ENCODE measurements at regions not wholly inside any gene's neighbourhood (a gene's known extent, or its start where the extent isn't known, plus 50 kb on each side); places are given as distances from the start of the nearest gene placed in this dataset.

DNA sequence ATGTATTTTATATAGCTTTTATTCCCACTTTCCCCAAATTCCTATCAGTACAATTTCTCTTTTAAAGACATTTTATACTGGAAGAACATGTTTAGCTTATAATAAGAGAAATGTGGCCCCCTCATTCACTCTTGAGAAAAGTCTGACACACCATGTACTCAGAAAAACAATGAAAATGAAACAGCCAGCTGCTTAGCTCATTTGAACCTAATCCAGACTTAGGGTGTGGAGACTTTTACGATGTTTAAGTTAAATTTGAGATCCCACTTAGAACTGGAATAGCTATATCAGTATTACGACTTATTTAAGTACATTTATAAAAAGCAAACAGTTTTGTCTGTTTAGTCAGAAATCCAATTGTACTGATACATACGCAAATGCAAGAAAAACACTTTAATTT, 252.3 kb upstream of the ARRDC4 start:
- no peak overlapping the region for H3K27ac ChIP-seq

DNA sequence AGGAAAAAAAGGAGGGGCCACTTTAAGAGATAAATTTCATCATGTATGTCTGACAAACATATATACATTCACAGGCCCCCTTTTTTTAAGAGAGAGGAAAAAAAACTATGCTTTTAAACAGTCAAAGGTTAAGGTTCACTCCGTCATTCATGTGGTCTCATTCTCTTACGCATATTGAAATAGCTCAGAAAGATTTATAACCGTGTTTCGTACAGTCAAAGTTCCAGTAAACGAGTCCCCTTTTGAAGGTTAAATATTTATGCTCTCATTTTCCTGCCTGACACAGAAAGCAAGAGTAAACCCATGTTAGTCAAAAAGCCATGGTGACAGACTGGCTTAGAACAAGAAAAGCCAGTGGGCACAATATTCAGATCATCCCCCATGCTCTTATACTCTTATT, 248.0 kb upstream of the ARRDC4 start:
- H3K4me3 ChIP-seq = no peak overlapping the region
- intact Hi-C loops (cut with DNase I) = no loop called here
- H3K27me3 ChIP-seq = no peaks in the 10 kb centered on the region
- no peaks in the 10 kb centered on the region for H3K4me1 ChIP-seq
- no peak overlapping the region for H3K27ac ChIP-seq
- H3K36me3 ChIP-seq = no peaks in the 10 kb centered on the region
- TF ChIP-seq, protein P1, sequence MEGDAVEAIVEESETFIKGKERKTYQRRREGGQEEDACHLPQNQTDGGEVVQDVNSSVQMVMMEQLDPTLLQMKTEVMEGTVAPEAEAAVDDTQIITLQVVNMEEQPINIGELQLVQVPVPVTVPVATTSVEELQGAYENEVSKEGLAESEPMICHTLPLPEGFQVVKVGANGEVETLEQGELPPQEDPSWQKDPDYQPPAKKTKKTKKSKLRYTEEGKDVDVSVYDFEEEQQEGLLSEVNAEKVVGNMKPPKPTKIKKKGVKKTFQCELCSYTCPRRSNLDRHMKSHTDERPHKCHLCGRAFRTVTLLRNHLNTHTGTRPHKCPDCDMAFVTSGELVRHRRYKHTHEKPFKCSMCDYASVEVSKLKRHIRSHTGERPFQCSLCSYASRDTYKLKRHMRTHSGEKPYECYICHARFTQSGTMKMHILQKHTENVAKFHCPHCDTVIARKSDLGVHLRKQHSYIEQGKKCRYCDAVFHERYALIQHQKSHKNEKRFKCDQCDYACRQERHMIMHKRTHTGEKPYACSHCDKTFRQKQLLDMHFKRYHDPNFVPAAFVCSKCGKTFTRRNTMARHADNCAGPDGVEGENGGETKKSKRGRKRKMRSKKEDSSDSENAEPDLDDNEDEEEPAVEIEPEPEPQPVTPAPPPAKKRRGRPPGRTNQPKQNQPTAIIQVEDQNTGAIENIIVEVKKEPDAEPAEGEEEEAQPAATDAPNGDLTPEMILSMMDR (IDR thresholded peaks at IDR 0.05) = no peak
- H3K9me3 ChIP-seq = no peaks in the 10 kb centered on the region
- DNase-seq (ENCODE audit: low spot score in 2 of 2) = no peak

More for the DNA sequence above, 252.3 kb upstream of the ARRDC4 start:
- TF ChIP-seq, protein P1 (IDR thresholded peaks at IDR 0.05) = no peak
- no peaks in the 10 kb centered on the region for H3K27me3 ChIP-seq
- intact Hi-C loops (cut with DNase I) = no loop called here
- DNase-seq (ENCODE audit: low spot score in 2 of 2) = no peak
- no peaks in the 10 kb centered on the region for H3K9me3 ChIP-seq
- no peaks in the 10 kb centered on the region for H3K36me3 ChIP-seq
- no peaks in the 10 kb centered on the region for H3K4me1 ChIP-seq
- H3K4me3 ChIP-seq = no peak overlapping the region

DNA sequence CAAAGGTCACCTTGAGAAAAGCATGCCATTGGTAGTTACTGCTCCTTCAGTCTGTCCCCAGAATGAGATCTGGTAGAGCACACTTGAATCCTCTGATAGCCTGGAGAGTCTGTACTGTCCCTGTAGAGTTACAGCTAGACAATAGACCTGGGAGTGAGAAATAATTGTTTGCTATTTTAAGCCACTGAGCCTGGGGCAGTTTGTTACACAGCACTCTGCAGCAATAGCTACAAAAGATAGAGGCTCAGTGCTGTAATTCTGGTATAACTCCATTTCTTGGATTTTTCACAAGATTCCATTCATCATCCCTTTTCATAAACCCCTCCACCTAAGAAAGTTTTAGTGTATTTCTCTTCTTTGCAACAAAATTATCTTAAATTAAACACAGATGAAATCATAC, 242.7 kb upstream of the ARRDC4 start:
- intact Hi-C loops (cut with DNase I) = no loop called here
- TF ChIP-seq, protein P1 (IDR thresholded peaks at IDR 0.05) = no peak

DNA sequence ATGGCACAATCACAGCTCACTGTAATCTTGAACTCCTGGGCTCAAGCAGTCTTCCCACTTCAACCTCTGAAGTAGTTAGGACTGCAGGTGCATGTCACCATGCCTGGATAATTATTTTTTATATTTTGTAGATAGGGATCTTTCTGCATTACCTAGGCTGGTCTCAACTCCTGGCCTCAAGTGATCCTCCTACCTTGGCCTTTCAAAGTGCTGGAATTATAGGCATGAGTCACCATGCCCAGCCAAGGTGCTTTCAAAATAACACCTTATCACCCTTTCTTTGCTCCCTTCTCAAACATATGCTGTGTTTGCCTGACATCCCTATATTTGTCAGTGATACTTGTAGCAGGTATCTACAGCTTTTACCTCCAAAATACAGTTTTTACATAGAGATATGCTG, 242.0 kb upstream of the ARRDC4 start:
- no peak for DNase-seq (ENCODE audit: low spot score in 2 of 2)
- intact Hi-C loops (cut with DNase I) = no loop called here
- Histone ChIP-seq H3K4me1 (no peaks in the 10 kb centered on the region), H3K4me3 (no peak overlapping the region), H3K27me3 (no peaks in the 10 kb centered on the region), H3K36me3 (no peaks in the 10 kb centered on the region), H3K9me3 (no peaks in the 10 kb centered on the region), H3K27ac (no peak overlapping the region)
- TF ChIP-seq, protein P1 (IDR thresholded peaks at IDR 0.05) = no peak

More for the DNA sequence above, 242.7 kb upstream of the ARRDC4 start:
- no peak for DNase-seq (ENCODE audit: low spot score in 2 of 2)
- H3K27me3 ChIP-seq = no peaks in the 10 kb centered on the region
- no peak overlapping the region for H3K4me3 ChIP-seq
- H3K4me1 ChIP-seq = no peaks in the 10 kb centered on the region
- no peak overlapping the region for H3K27ac ChIP-seq
- no peaks in the 10 kb centered on the region for H3K36me3 ChIP-seq
- no peaks in the 10 kb centered on the region for H3K9me3 ChIP-seq

DNA sequence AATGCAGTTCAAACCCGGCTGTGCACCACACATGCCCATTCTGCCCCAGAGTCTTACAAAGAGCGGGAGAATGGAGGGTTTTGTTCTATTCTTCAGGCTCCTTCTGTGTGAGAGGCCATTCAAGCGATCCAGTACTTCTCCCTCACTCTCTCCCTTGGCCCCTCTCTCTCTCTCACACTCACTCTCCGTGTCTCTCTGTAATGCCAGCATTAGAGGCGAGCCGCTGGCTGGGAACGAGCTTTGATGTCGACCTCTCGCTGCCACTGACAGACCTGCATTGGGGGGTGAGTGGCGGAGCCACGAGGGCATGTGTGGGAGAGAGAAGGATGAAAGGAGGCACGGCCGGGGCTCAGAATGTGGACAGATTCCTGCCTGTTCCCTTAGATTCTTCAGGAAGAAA, 231.7 kb upstream of the ARRDC4 start:
- no peak overlapping the region for H3K27ac ChIP-seq
- TF ChIP-seq, protein P1 (IDR thresholded peaks at IDR 0.05) = no peak
- intact Hi-C loops (cut with DNase I) = no loop called here
- no peak for DNase-seq (ENCODE audit: low spot score in 2 of 2)
- no peaks in the 10 kb centered on the region for H3K27me3 ChIP-seq
- H3K9me3 ChIP-seq = no peaks in the 10 kb centered on the region
- no peaks in the 10 kb centered on the region for H3K36me3 ChIP-seq
- H3K4me3 ChIP-seq = no peak overlapping the region
- H3K4me1 ChIP-seq = no peaks in the 10 kb centered on the region

DNA sequence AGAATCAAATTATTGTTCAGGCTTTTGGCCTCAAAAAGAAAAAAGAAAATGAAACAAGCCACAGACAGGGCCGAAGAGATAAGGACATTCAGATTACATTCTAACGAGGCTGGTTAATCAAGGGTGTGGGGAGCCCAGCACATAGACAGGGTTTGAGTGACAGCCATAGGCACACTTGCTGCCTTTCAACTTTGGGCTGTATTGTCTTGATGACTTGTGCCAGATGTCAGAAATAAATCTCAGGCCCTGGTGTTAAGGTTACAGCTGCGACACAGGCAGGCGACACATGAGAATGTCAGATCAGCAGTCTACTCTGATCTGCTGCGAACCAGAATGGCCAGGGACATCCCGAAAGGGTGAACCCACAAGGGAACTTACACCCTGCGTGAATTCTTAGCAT, 231.2 kb upstream of the ARRDC4 start:
- TF ChIP-seq, protein P1 (IDR thresholded peaks at IDR 0.05) = no peak
- no peaks in the 10 kb centered on the region for H3K36me3 ChIP-seq
- no peaks in the 10 kb centered on the region for H3K27me3 ChIP-seq
- no peak overlapping the region for H3K27ac ChIP-seq
- DNase-seq (ENCODE audit: low spot score in 2 of 2) = no peak
- H3K4me1 ChIP-seq = no peaks in the 10 kb centered on the region
- H3K4me3 ChIP-seq = no peak overlapping the region
- intact Hi-C loops (cut with DNase I) = no loop called here
- H3K9me3 ChIP-seq = no peaks in the 10 kb centered on the region
